ENCODE measurements at regions not wholly inside any gene's neighbourhood (a gene's known extent, or its start where the extent isn't known, plus 50 kb on each side); places are given as distances from the start of the nearest gene placed in this dataset.

DNA sequence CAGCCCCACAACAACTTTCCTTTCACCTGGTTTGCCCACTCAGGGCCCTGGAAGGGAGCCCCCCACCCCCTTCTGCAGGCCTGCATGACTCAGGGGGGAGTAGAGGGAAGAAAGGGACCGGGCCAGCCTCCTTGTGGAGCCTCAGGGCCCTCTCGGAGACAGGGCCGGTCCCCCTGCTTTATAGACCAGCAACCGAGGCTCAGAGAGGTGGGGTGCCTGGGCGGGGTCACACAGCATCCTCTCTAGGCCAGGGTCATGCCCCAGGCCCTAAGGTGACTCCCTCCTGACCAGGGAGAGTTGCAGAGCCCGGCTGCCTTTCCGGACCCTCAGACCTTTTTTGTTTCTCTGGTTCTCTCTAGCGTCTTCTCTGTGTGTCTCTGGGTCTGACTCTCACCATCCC lies 211.3 kb downstream of the TBC1D2B start:
- TF ChIP-seq, protein P1, sequence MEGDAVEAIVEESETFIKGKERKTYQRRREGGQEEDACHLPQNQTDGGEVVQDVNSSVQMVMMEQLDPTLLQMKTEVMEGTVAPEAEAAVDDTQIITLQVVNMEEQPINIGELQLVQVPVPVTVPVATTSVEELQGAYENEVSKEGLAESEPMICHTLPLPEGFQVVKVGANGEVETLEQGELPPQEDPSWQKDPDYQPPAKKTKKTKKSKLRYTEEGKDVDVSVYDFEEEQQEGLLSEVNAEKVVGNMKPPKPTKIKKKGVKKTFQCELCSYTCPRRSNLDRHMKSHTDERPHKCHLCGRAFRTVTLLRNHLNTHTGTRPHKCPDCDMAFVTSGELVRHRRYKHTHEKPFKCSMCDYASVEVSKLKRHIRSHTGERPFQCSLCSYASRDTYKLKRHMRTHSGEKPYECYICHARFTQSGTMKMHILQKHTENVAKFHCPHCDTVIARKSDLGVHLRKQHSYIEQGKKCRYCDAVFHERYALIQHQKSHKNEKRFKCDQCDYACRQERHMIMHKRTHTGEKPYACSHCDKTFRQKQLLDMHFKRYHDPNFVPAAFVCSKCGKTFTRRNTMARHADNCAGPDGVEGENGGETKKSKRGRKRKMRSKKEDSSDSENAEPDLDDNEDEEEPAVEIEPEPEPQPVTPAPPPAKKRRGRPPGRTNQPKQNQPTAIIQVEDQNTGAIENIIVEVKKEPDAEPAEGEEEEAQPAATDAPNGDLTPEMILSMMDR (IDR thresholded peaks at IDR 0.05): no peak
- TF ChIP-seq POLR2A (IDR thresholded peaks at IDR 0.05): no peak

Measured in esophagus squamous epithelium (tissue), 4 donors.